ENCODE measurements at regions not wholly inside any gene's neighbourhood (a gene's known extent, or its start where the extent isn't known, plus 50 kb on each side); places are given as distances from the start of the nearest gene placed in this dataset.

DNA sequence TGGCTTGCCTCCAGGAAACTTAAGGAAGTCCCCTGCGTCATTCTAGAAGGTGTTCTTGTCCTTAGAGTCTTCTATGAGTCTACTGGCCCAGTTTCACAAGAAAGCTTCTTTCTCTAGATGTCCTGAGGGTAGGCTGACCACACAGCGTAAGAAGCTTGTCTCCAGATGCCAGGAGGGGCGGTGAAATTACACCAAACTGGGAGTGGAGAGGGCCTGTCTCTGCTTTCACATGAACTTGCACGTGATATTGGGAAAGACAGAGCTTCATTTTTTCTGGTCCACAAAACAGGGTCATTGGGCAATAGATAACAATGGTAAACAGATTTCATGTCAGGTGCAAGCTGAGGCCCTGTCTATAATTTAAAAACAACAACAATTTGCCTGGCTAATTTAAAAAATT lies 85.7 kb upstream of the TBX3 start:
- H3K4me1 ChIP-seq (ENCODE audit: control insufficient read depth in 1 of 2, insufficient read depth in 2 of 2, low read length in 2 of 2) = peaks cover 0 to 10% of the 10 kb centered on the region in 2 experiments; a peak in 2 of 4 replicates
- H3K4me2 ChIP-seq (ENCODE audit: low read length) = no peak overlapping the region
- no peak for ATAC-seq
- ChIA-PET POLR2A (no interaction called here), RAD21 (ENCODE audit: low non-redundant PET in 1 of 2, low total read pairs in 2 of 2, uncharacterized antibody in 2 of 2, unreplicated experiment in 2 of 2) (no interaction called here), CTCF (no interaction called here)
- H3K9ac ChIP-seq (ENCODE audit: low read length) = no peak overlapping the region
- no TSS peak for BruUV-seq (replicated peaks)
- DNase-seq (ENCODE audit: low read depth, low spot score) = no peak
- no peaks in the 10 kb centered on the region for H3K9me2 ChIP-seq (ENCODE audit: insufficient read depth)
- H3K79me2 ChIP-seq (ENCODE audit: insufficient read depth, low read length) = no peaks in the 10 kb centered on the region
- no peaks in the 10 kb centered on the region for H3K9me3 ChIP-seq (ENCODE audit: control insufficient read depth in 1 of 2, insufficient read depth in 1 of 2, low read depth in 1 of 2, low read length in 2 of 2)
- no peak overlapping the region for H3K4me3 ChIP-seq (replicated peaks in 1 of 2; ENCODE audit: low read depth in 1 of 2, low read length in 2 of 2)
- TF ChIP-seq RAD21 (IDR thresholded peaks at IDR 0.05; ENCODE audit: low read depth) (no peak), REST (IDR thresholded peaks at IDR 0.05; ENCODE audit: low read depth) (no peak), TCF7L2 (IDR thresholded peaks at IDR 0.05; ENCODE audit: borderline replicate concordance, extremely low read depth, insufficient read depth, insufficient read length) (no peak), YY1 (IDR thresholded peaks at IDR 0.05; ENCODE audit: extremely low read depth, insufficient replicate concordance, low read depth, low read length) (no peak), POLR2AphosphoS5 (IDR thresholded peaks at IDR 0.05; ENCODE audit: low read depth, low read length) (no peak), SP1 (IDR thresholded peaks at IDR 0.05; ENCODE audit: low read depth) (no peak), ELF1 (IDR thresholded peaks at IDR 0.05; ENCODE audit: borderline replicate concordance, low read depth) (no peak), CEBPB (IDR thresholded peaks at IDR 0.05; ENCODE audit: low read depth) (no peak), ATF3 (IDR thresholded peaks at IDR 0.05) (no peak), POLR2A (IDR thresholded peaks at IDR 0.05; ENCODE audit: borderline replicate concordance, extremely low read depth, insufficient read depth, insufficient read length) (no peak), FOSL1 (IDR thresholded peaks at IDR 0.05; ENCODE audit: low read depth) (no peak)
- TF ChIP-seq, protein P1, sequence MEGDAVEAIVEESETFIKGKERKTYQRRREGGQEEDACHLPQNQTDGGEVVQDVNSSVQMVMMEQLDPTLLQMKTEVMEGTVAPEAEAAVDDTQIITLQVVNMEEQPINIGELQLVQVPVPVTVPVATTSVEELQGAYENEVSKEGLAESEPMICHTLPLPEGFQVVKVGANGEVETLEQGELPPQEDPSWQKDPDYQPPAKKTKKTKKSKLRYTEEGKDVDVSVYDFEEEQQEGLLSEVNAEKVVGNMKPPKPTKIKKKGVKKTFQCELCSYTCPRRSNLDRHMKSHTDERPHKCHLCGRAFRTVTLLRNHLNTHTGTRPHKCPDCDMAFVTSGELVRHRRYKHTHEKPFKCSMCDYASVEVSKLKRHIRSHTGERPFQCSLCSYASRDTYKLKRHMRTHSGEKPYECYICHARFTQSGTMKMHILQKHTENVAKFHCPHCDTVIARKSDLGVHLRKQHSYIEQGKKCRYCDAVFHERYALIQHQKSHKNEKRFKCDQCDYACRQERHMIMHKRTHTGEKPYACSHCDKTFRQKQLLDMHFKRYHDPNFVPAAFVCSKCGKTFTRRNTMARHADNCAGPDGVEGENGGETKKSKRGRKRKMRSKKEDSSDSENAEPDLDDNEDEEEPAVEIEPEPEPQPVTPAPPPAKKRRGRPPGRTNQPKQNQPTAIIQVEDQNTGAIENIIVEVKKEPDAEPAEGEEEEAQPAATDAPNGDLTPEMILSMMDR (IDR thresholded peaks at IDR 0.05 in 2 of 3, conservative IDR thresholded peaks at IDR 0.05 in 1 of 3; ENCODE audit: borderline replicate concordance in 1 of 3, insufficient read depth in 1 of 3, low read depth in 2 of 3, low read length in 2 of 3) = no peak
- TF ChIP-seq, protein P2, sequence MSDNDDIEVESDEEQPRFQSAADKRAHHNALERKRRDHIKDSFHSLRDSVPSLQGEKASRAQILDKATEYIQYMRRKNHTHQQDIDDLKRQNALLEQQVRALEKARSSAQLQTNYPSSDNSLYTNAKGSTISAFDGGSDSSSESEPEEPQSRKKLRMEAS (IDR thresholded peaks at IDR 0.05) = no peak
- intact Hi-C loops (cut with micrococcal nuclease) = no loop called here
- H2AFZ ChIP-seq (ENCODE audit: low read depth, low read length, poor library complexity, severe bottlenecking) = no peak overlapping the region
- no peaks in the 10 kb centered on the region for H3K27me3 ChIP-seq (ENCODE audit: insufficient read depth, low read length)
- no peaks in the 10 kb centered on the region for H4K20me1 ChIP-seq (ENCODE audit: insufficient read depth)
- no peak overlapping the region for H3K27ac ChIP-seq (ENCODE audit: low read depth, low read length)
- no peaks in the 10 kb centered on the region for H3K36me3 ChIP-seq (ENCODE audit: control insufficient read depth in 1 of 2, insufficient read depth in 2 of 2, low read length in 2 of 2)

All from HCT116 (cell line).